ENCODE measurements at regions not wholly inside any gene's neighbourhood (a gene's known extent, or its start where the extent isn't known, plus 50 kb on each side); places are given as distances from the start of the nearest gene placed in this dataset.

GRCh38 chr18:41579185-41579584 lies 375.8 kb upstream of the PIK3C3 start:
- POLR2A ChIA-PET (ENCODE audit: partially characterized antibody) = interaction anchor here (1.2 kb wide), 1 partner anchor 10 kb away, joined by 3 read pairs; no protein-coding TSS in a partner anchor
- H2BK20ac ChIP-seq (ENCODE audit: low read length) = no peak overlapping the region

More at GRCh38 chr18:41579185-41579584, 375.8 kb upstream of the PIK3C3 start:
- H3K4me2 ChIP-seq (ENCODE audit: insufficient read depth in 1 of 2, low read depth in 2 of 2, low read length in 2 of 2) = no peak overlapping the region
- no peaks in the 10 kb centered on the region for H3K4me1 ChIP-seq (replicated peaks in 1 of 4; ENCODE audit: control insufficient read depth in 3 of 4, insufficient read depth in 4 of 4, low read length in 3 of 4)
- no peak overlapping the region for H3K18ac ChIP-seq (ENCODE audit: extremely low read depth, low read length)
- no peak overlapping the region for H4K8ac ChIP-seq (ENCODE audit: extremely low read depth, insufficient read depth, low read length)
- H4K20me1 ChIP-seq (replicated peaks in 1 of 2; ENCODE audit: control insufficient read depth in 1 of 2, insufficient read depth in 2 of 2, low read length in 2 of 2) = no peaks in the 10 kb centered on the region
- no peak overlapping the region for H2AFZ ChIP-seq (ENCODE audit: low read length)
- H4K91ac ChIP-seq (replicated peaks; ENCODE audit: insufficient read length, low read length) = no peak overlapping the region
- no peaks in the 10 kb centered on the region for H3K36me3 ChIP-seq (ENCODE audit: control insufficient read depth in 2 of 4, insufficient read depth in 4 of 4, low read length in 3 of 4)
- no peak for DNase-seq (ENCODE audit: low read depth in 1 of 2, low spot score in 2 of 2)
- H2BK15ac ChIP-seq (ENCODE audit: low read length) = no peak overlapping the region
- H3K14ac ChIP-seq (ENCODE audit: insufficient read length) = no peak overlapping the region
- no peak overlapping the region for H3K4ac ChIP-seq (replicated peaks; ENCODE audit: insufficient read length, low read depth, low read length)
- H3K9ac ChIP-seq (replicated peaks in 1 of 4; ENCODE audit: extremely low read depth in 1 of 4, low read depth in 3 of 4, low read length in 3 of 4) = no peak overlapping the region
- H3K4me3 ChIP-seq (ENCODE audit: extremely low read depth in 1 of 4, insufficient read depth in 2 of 4, low read depth in 3 of 4, low read length in 4 of 4) = no peak overlapping the region
- no peak overlapping the region for H4K5ac ChIP-seq (ENCODE audit: insufficient read length, low read depth, low read length)
- no peak overlapping the region for H3K27ac ChIP-seq (ENCODE audit: low read depth, low read length)
- FAIRE-seq = no peak
- CTCF ChIA-PET (ENCODE audit: partially characterized antibody) = interaction anchor here (0.6 to 1.2 kb wide), 2 partner anchors 10 to 63 kb away, joined by 3 to 4 read pairs; no protein-coding TSS in a partner anchor
- WGBS, 2 experiments (ENCODE audit: extremely low coverage in 1 of 2, insufficient coverage in 1 of 2, insufficient read length in 1 of 2, insufficient replicate concordance in 2 of 2, low coverage in 1 of 2, low lambda C conversion rate in 2 of 2, missing lambda C conversion rate in 1 of 2) = 88% methylated on average over 1 of the region's 1 CpG; no CpG with 5 or more reads in 1 of the 2 experiments
- H2BK5ac ChIP-seq (ENCODE audit: low read depth, low read length) = no peak overlapping the region
- H3K23ac ChIP-seq (ENCODE audit: insufficient read length) = no peak overlapping the region
- H3K23me2 ChIP-seq (ENCODE audit: low read depth, low read length) = no peaks in the 10 kb centered on the region
- H2BK12ac ChIP-seq (ENCODE audit: low read depth, low read length) = no peak overlapping the region
- no peaks in the 10 kb centered on the region for H3K79me2 ChIP-seq (ENCODE audit: control insufficient read depth in 1 of 2, insufficient read depth in 2 of 2, low read length in 2 of 2)
- no peaks in the 10 kb centered on the region for H3K9me3 ChIP-seq (ENCODE audit: insufficient read depth in 2 of 2, low read depth in 1 of 2, low read length in 1 of 2)
- TF ChIP-seq CREB1 (IDR thresholded peaks at IDR 0.05) (no peak), BRCA1 (IDR thresholded peaks at IDR 0.05; ENCODE audit: low read depth, low read length) (no peak), HDAC6 (IDR thresholded peaks at IDR 0.05; ENCODE audit: low read depth, low read length) (no peak), NRF1 (IDR thresholded peaks at IDR 0.05; ENCODE audit: low read depth, low read length) (no peak), TBP (IDR thresholded peaks at IDR 0.05; ENCODE audit: low read depth, low read length) (no peak), FOSL1 (IDR thresholded peaks at IDR 0.05; ENCODE audit: insufficient read depth, low read depth, low read length) (no peak), SAP30 (IDR thresholded peaks at IDR 0.05; ENCODE audit: insufficient read depth, insufficient replicate concordance, low read length) (no peak)
- H2AK5ac ChIP-seq (ENCODE audit: low read depth, low read length) = no peak overlapping the region
- no peak overlapping the region for H2BK120ac ChIP-seq (replicated peaks; ENCODE audit: low read depth, low read length)
- no peaks in the 10 kb centered on the region for H3K79me1 ChIP-seq (ENCODE audit: low read depth, low read length)
- peaks cover 0 to 1% (median 0%) of the 10 kb centered on the region in 4 experiments; a peak in 2 of 7 replicates for H3K27me3 ChIP-seq (replicated peaks in 1 of 4; ENCODE audit: control insufficient read depth in 3 of 4, extremely low read depth in 1 of 4, insufficient read depth in 3 of 4, low read length in 3 of 4)
- H3K56ac ChIP-seq (replicated peaks; ENCODE audit: insufficient read length, low read depth, low read length) = no peak overlapping the region

Measured in H1 (cell line).